GM10248 (cell line): ENCODE measurements at regions not wholly inside any gene's neighbourhood (a gene's known extent, or its start where the extent isn't known, plus 50 kb on each side); places are given as distances from the start of the nearest gene placed in this dataset.

Experiments used
- CTCF ChIA-PET: fragments of 300-600 bp; sonication (Branson Sonifier 250); formaldehyde crosslinking; extraction: SDS; loops from one replicate; lab custom pipeline; 2021; ENCODE audit warnings: antibody characterized with exemption; lab: Yijun Ruan, JAX
- POLR2A ChIA-PET: fragments of 350-650 bp; sonication (Branson Sonifier 250); formaldehyde crosslinking; extraction: SDS; loops from one replicate; lab custom pipeline; 2020; ENCODE audit warnings: antibody characterized with exemption; lab: Yijun Ruan, JAX
- DNase-seq: peaks from one replicate; pipeline ENCODE4 v3.0.0; 2012; ENCODE audit errors: extremely low spot score
- TF ChIP-seq, protein P1 (sequence below): IDR thresholded peaks from 2 replicates; pipeline ENCODE4 v1.5.1; 2012; ENCODE audit warnings: mild to moderate bottlenecking, low read depth; ENCODE audit errors: extremely low read depth, missing control alignments, control extremely low read depth

GRCh38 chr18:39737869-39738268, 2172.3 kb upstream of the CELF4 start:
- POLR2A ChIA-PET, result no interaction called here
- DNase-seq, result no peak
- CTCF ChIA-PET, result no interaction called here
- TF ChIP-seq, protein P1, sequence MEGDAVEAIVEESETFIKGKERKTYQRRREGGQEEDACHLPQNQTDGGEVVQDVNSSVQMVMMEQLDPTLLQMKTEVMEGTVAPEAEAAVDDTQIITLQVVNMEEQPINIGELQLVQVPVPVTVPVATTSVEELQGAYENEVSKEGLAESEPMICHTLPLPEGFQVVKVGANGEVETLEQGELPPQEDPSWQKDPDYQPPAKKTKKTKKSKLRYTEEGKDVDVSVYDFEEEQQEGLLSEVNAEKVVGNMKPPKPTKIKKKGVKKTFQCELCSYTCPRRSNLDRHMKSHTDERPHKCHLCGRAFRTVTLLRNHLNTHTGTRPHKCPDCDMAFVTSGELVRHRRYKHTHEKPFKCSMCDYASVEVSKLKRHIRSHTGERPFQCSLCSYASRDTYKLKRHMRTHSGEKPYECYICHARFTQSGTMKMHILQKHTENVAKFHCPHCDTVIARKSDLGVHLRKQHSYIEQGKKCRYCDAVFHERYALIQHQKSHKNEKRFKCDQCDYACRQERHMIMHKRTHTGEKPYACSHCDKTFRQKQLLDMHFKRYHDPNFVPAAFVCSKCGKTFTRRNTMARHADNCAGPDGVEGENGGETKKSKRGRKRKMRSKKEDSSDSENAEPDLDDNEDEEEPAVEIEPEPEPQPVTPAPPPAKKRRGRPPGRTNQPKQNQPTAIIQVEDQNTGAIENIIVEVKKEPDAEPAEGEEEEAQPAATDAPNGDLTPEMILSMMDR, result no peak

DNA sequence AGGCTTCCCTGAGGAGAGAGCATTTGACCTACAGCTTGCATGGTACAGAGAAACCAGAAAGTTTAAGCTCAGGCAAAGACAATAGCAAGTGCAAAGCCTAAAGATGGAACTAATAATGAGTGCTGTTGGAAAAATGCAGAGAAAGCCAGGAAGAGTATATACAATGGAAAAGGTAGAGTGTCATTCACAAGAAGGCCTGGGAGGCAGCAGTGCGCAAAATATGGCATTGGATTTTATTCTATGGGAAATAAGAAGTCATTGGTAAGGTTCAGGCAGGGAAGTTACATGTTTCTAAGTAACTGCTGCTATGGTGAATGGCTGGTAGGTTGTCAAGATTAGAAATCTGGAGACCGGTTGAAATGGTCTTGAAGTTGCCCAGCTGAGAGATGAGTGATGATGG, 2167.3 kb upstream of the CELF4 start:
- CTCF ChIA-PET, result interaction anchor here (1.1 to 1.2 kb wide), 2 partner anchors 8 to 143 kb away, joined by 3 read pairs; no protein-coding TSS in a partner anchor
- POLR2A ChIA-PET, result no interaction called here
- DNase-seq, result no peak
- TF ChIP-seq, protein P1, result no peak

GRCh38 chr18:39730606-39731005, 2165.0 kb upstream of the CELF4 start:
- ChIA-PET CTCF (interaction anchor here (1.0 kb wide), 1 partner anchor 9 kb away, joined by 3 read pairs; no protein-coding TSS in a partner anchor), POLR2A (no interaction called here)
- TF ChIP-seq, protein P1, result no peak
- DNase-seq, result no peak

DNA sequence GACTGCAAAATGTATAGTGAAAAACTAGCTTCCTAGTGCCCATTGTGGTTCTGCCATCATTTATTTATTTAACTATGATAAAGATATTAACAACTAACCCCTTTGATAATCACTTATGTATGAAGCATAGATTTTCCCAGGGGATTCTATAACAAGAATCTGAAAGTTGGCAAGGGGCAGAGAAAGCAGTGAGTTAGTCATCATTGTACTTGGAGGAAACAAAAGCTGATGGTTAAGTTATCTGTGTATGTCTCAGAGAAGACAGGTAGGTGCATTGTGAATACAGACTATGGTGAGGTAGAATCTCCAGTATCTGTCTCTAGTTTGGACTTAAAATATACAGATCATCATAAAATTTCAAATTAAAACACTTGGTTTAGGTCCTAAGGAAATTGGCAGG, 2159.1 kb upstream of the CELF4 start:
- POLR2A ChIA-PET, result no interaction called here
- DNase-seq, result no peak
- CTCF ChIA-PET, result no interaction called here
- TF ChIP-seq, protein P1, result no peak

GRCh38 chr18:39721712-39722111, 2156.1 kb upstream of the CELF4 start:
- TF ChIP-seq, protein P1, result no peak
- POLR2A ChIA-PET, result no interaction called here
- CTCF ChIA-PET, result interaction anchor here (1.0 to 1.7 kb wide), 2 partner anchors 8 to 61 kb away, joined by 3 read pairs; no protein-coding TSS in a partner anchor
- no peak for DNase-seq

DNA sequence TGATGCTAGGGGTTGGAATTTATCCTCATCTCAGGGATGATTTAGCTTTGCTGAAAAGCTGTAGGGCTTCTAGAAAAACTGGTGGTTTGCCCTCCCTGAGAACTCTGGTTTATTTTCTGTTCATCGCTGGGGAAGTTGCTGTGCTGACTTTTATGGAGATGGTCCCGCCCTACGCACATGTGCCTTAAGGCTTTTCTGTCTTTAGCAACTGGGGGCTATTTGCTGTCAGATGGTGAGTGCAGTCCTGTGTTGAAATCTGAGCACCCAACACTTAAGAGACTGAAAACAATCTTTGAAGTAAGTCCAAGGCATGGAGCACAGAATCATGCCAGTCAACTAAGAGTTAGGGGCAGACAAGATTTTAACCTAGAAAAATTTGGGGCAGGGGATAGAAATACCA, 2148.4 kb upstream of the CELF4 start:
- CTCF ChIA-PET, result interaction anchor here (1.4 kb wide), 1 partner anchor 36 kb away, joined by 3 read pairs; no protein-coding TSS in a partner anchor
- DNase-seq, result no peak
- POLR2A ChIA-PET, result no interaction called here
- TF ChIP-seq, protein P1, result no peak
